ENCODE measurements at regions not wholly inside any gene's neighbourhood (a gene's known extent, or its start where the extent isn't known, plus 50 kb on each side); places are given as distances from the start of the nearest gene placed in this dataset.

- no peak for TF ChIP-seq ZNF462 (CRISPR knock-in tag; IDR thresholded peaks at IDR 0.05)
- TF ChIP-seq, protein P1, sequence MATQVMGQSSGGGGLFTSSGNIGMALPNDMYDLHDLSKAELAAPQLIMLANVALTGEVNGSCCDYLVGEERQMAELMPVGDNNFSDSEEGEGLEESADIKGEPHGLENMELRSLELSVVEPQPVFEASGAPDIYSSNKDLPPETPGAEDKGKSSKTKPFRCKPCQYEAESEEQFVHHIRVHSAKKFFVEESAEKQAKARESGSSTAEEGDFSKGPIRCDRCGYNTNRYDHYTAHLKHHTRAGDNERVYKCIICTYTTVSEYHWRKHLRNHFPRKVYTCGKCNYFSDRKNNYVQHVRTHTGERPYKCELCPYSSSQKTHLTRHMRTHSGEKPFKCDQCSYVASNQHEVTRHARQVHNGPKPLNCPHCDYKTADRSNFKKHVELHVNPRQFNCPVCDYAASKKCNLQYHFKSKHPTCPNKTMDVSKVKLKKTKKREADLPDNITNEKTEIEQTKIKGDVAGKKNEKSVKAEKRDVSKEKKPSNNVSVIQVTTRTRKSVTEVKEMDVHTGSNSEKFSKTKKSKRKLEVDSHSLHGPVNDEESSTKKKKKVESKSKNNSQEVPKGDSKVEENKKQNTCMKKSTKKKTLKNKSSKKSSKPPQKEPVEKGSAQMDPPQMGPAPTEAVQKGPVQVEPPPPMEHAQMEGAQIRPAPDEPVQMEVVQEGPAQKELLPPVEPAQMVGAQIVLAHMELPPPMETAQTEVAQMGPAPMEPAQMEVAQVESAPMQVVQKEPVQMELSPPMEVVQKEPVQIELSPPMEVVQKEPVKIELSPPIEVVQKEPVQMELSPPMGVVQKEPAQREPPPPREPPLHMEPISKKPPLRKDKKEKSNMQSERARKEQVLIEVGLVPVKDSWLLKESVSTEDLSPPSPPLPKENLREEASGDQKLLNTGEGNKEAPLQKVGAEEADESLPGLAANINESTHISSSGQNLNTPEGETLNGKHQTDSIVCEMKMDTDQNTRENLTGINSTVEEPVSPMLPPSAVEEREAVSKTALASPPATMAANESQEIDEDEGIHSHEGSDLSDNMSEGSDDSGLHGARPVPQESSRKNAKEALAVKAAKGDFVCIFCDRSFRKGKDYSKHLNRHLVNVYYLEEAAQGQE (IDR thresholded peaks at IDR 0.05; ENCODE audit: unreplicated experiment) = no peak
- TF ChIP-seq CREB1 (CRISPR knock-in tag; IDR thresholded peaks at IDR 0.05; ENCODE audit: low read depth) = no peak
- no peak for TF ChIP-seq NANOG (IDR thresholded peaks at IDR 0.05; ENCODE audit: borderline replicate concordance)
Measured at GRCh38 chr3:159667261-159667660, 321.4 kb upstream of the IL12A start (continued).

GRCh38 chr3:159668461-159668860, 320.2 kb upstream of the IL12A start:
- no peak for ATAC-seq
- Histone ChIP-seq H4K20me1 (replicated peaks; ENCODE audit: insufficient read depth) (no peaks in the 10 kb centered on the region), H3K27me3 (ENCODE audit: insufficient read depth) (no peaks in the 10 kb centered on the region), H3K4me3 (no peak overlapping the region), H3F3A (replicated peaks; ENCODE audit: low read depth) (no peaks in the 10 kb centered on the region), H3K4me1 (ENCODE audit: insufficient read depth) (peaks cover 6% of the 10 kb centered on the region; the same call in 1 of the 2 replicates), H3K4me2 (no peak overlapping the region), H2AFZ (no peak overlapping the region), H3K27ac (ENCODE audit: low read depth) (no peak overlapping the region), H3K79me2 (replicated peaks; ENCODE audit: insufficient read depth) (no peaks in the 10 kb centered on the region), H3K36me3 (ENCODE audit: insufficient read depth) (no peaks in the 10 kb centered on the region), H3K9me2 (ENCODE audit: insufficient read depth) (no peaks in the 10 kb centered on the region; the same call in 1 of the 2 replicates)
- Mint-ChIP-seq H3K27me3 (ENCODE audit: insufficient read depth, low read depth, poor library complexity) (no peaks in the 10 kb centered on the region), H3K4me3 (no peak overlapping the region), H3K27ac (no peak overlapping the region), H3K36me3 (ENCODE audit: low read depth) (no peaks in the 10 kb centered on the region), H3K4me1 (peaks cover 6% of the 10 kb centered on the region; the same call in 2 of the 3 replicates), H3K9me3 (no peaks in the 10 kb centered on the region)
- no peak for DNase-seq (ENCODE audit: low spot score)
- no peak for TF ChIP-seq ZNF462 (CRISPR knock-in tag; IDR thresholded peaks at IDR 0.05)
